WTC11 (cell line): ENCODE measurements at regions not wholly inside any gene's neighbourhood (a gene's known extent, or its start where the extent isn't known, plus 50 kb on each side); places are given as distances from the start of the nearest gene placed in this dataset.

Experiments used
- ATAC-seq: fragments of 200-7000 bp; cut with Tn5 transposase; 2 replicates; pipeline ENCODE4 v1.10.0; 2021; ENCODE audit warnings: mild to moderate bottlenecking, moderate library complexity
- CTCF ChIA-PET: fragments of 300-600 bp; sonication (Branson Sonifier 250); formaldehyde crosslinking; loops from one replicate; lab custom pipeline; 2021; ENCODE audit warnings: antibody characterized with exemption; lab: Charles Lee
- POLR2A ChIA-PET: fragments of 350-600 bp; sonication (Branson Sonifier 250); formaldehyde crosslinking; loops from one replicate; lab custom pipeline; 2021; ENCODE audit warnings: antibody characterized with exemption; lab: Charles Lee
- DNase-seq: peaks from one replicate; pipeline ENCODE4 v3.0.0; 2021; ENCODE audit warnings: low spot score
- H3K27ac Mint-ChIP-seq: 2 replicates; pipeline ENCODE4 v1.8.0; 2021; ENCODE audit warnings: mixed read lengths
- H3K27me3 Mint-ChIP-seq: 2 replicates; pipeline ENCODE4 v1.8.0; 2021; ENCODE audit warnings: low read depth, mild to moderate bottlenecking, moderate library complexity, mixed read lengths
- H3K36me3 Mint-ChIP-seq: 2 replicates; pipeline ENCODE4 v1.8.0; 2021; ENCODE audit warnings: mixed read lengths
- H3K4me1 Mint-ChIP-seq: 2 replicates; pipeline ENCODE4 v1.8.0; 2022; ENCODE audit warnings: mixed read lengths
- H3K4me3 Mint-ChIP-seq: 2 replicates; pipeline ENCODE4 v1.8.0; 2021; ENCODE audit warnings: mild to moderate bottlenecking, moderate library complexity, mixed read lengths
- H3K9me3 Mint-ChIP-seq: 2 replicates; pipeline ENCODE4 v1.8.0; 2021; ENCODE audit warnings: mixed read lengths
- CBFB ChIP-seq: sonication (generic); formaldehyde crosslinking; IDR thresholded peaks from 2 replicates; pipeline ENCODE4 v1.8.1; 2022; ENCODE audit warnings: mild to moderate bottlenecking, low read depth, missing genetic modification reagents
- CTCF ChIP-seq: fragments of 200-600 bp; IDR thresholded peaks from 2 replicates; pipeline ENCODE4 v1.8.0; 2022; ENCODE audit warnings: antibody characterized with exemption
- ELF4 ChIP-seq: sonication (generic); formaldehyde crosslinking; IDR thresholded peaks from 2 replicates; pipeline ENCODE4 v1.8.1; 2022; ENCODE audit warnings: low read depth, mild to moderate bottlenecking, moderate library complexity, missing genetic modification reagents
- ETV6 ChIP-seq: sonication (generic); formaldehyde crosslinking; IDR thresholded peaks from 2 replicates; pipeline ENCODE4 v1.8.1; 2022; ENCODE audit warnings: mild to moderate bottlenecking, missing genetic modification reagents
- GTF2I ChIP-seq: fragments of 250-450 bp; sonication (Bioruptor Pico); conservative IDR thresholded peaks from 2 replicates; pipeline ENCODE4 v1.4.0; 2021; ENCODE audit warnings: mild to moderate bottlenecking
- NFE2L1 ChIP-seq: sonication (generic); formaldehyde crosslinking; IDR thresholded peaks from 2 replicates; pipeline ENCODE4 v1.8.1; 2023; ENCODE audit warnings: missing genetic modification reagents
- NR1H2 ChIP-seq: sonication (generic); formaldehyde crosslinking; IDR thresholded peaks from 2 replicates; pipeline ENCODE4 v1.9.0; 2021; ENCODE audit warnings: mild to moderate bottlenecking, moderate library complexity, missing genetic modification reagents
- NR2C2 ChIP-seq: sonication (generic); formaldehyde crosslinking; IDR thresholded peaks from 2 replicates; pipeline ENCODE4 v1.8.0; 2022; ENCODE audit warnings: mild to moderate bottlenecking, missing genetic modification reagents
- NR3C1 ChIP-seq: sonication (generic); formaldehyde crosslinking; conservative IDR thresholded peaks from 2 replicates; pipeline ENCODE4 v1.8.1; 2023; ENCODE audit warnings: low read depth, mild to moderate bottlenecking, missing genetic modification reagents
- PRDM15 ChIP-seq: sonication (generic); formaldehyde crosslinking; IDR thresholded peaks from 2 replicates; pipeline ENCODE4 v1.8.0; 2022; ENCODE audit warnings: missing genetic modification reagents
- TEAD1 ChIP-seq: sonication (generic); formaldehyde crosslinking; IDR thresholded peaks from 2 replicates; pipeline ENCODE4 v1.8.0; 2022; ENCODE audit warnings: mild to moderate bottlenecking, missing genetic modification reagents
- TEAD4 ChIP-seq: sonication (generic); formaldehyde crosslinking; IDR thresholded peaks from 2 replicates; pipeline ENCODE4 v1.8.0; 2022; ENCODE audit warnings: mild to moderate bottlenecking, missing genetic modification reagents
- ZNF232 ChIP-seq: sonication (generic); formaldehyde crosslinking; IDR thresholded peaks from 2 replicates; pipeline ENCODE4 v1.8.0; 2022; ENCODE audit warnings: mild to moderate bottlenecking, missing genetic modification reagents
- ZNF263 ChIP-seq: sonication (generic); formaldehyde crosslinking; IDR thresholded peaks from 2 replicates; pipeline ENCODE4 v1.8.1; 2022; ENCODE audit warnings: low read depth, mild to moderate bottlenecking, moderate library complexity, missing genetic modification reagents
- ZNF281 ChIP-seq: sonication (generic); formaldehyde crosslinking; IDR thresholded peaks from 2 replicates; pipeline ENCODE4 v1.8.0; 2023; ENCODE audit warnings: mild to moderate bottlenecking, missing genetic modification reagents
- ZNF423 ChIP-seq: fragments of 250-450 bp; sonication (Bioruptor Pico); IDR thresholded peaks from 2 replicates; pipeline ENCODE4 v2.1.2; 2022; ENCODE audit warnings: mild to moderate bottlenecking, moderate library complexity
- TF ChIP-seq, protein P1 (sequence below): fragments of 250-450 bp; sonication (Bioruptor Pico); conservative IDR thresholded peaks from 2 replicates; pipeline ENCODE4 v1.9.0; 2021; ENCODE audit warnings: mild to moderate bottlenecking
- TF ChIP-seq, protein P2 (sequence below): sonication (generic); formaldehyde crosslinking; IDR thresholded peaks from 2 replicates; pipeline ENCODE4 v1.8.0; 2022; ENCODE audit warnings: mild to moderate bottlenecking, missing genetic modification reagents

GRCh38 chr6:139538366-139538765 lies 163.9 kb upstream of the CITED2 start:
- Mint-ChIP-seq H3K4me1 (peaks cover 51% of the 10 kb centered on the region), H3K27ac (peak overlapping the region; percentile 28; the same call in 1 of the 2 replicates), H3K9me3 (no peaks in the 10 kb centered on the region), H3K27me3 (no peaks in the 10 kb centered on the region), H3K4me3 (no peak overlapping the region), H3K36me3 (no peaks in the 10 kb centered on the region)
- CTCF ChIA-PET, result no interaction called here
- DNase-seq (no peak), ATAC-seq (no peak)
- POLR2A ChIA-PET, result no interaction called here
- TF ChIP-seq TEAD1 (CRISPR knock-in tag) (no peak), GTF2I (CRISPR knock-in tag) (no peak), NR3C1 (CRISPR knock-in tag) (no peak), ZNF263 (no peak), NFE2L1 (CRISPR knock-in tag) (no peak), ZNF281 (CRISPR knock-in tag) (no peak), ZNF232 (CRISPR knock-in tag) (no peak), PRDM15 (CRISPR knock-in tag) (no peak)
- TF ChIP-seq, protein P1, sequence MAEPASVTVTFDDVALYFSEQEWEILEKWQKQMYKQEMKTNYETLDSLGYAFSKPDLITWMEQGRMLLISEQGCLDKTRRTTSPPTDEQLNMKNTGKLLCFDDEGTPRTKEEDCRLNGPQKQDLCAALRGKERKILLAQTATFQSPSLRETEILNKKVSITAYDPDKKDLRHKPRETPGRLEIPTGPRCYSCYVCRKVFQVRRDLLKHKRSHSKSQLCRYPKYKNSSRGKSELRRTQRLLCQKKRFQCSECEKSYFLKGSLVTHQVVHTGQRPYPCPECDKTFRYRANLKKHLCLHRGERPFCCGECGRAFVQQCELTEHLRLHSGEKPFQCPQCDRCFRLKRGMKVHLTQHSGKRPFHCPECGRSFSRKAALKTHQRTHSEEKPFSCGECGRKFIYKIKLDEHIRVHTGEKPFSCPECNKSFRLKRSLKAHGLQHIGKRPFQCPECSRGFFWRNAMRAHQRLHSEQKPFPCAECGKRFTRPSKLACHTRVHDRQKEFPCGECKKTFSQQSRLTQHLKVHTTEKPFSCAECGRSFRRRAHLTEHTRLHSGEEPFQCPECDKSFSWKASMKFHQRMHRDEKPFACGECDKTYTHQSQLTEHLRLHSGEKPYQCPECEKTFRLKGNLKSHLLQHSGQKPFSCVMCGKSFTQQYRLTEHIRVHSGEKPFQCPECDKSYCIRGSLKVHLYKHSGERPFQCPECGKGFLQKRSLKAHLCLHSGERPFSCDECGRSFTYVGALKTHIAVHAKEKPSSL (CRISPR knock-in tag), result no peak

GRCh38 chr6:139536751-139537617 lies 162.5 kb upstream of the CITED2 start:
- H3K9me3 Mint-ChIP-seq, result no peaks in the 10 kb centered on the region
- ChIA-PET CTCF (interaction anchor here (0.5 to 1.3 kb wide), 2 partner anchors 167 to 344 kb away, joined by 3 read pairs; no protein-coding TSS in a partner anchor), POLR2A (no interaction called here)
- H3K4me1 Mint-ChIP-seq, result peaks cover 43% of the 10 kb centered on the region
- no peak overlapping the region for H3K4me3 Mint-ChIP-seq
- H3K36me3 Mint-ChIP-seq, result no peaks in the 10 kb centered on the region
- ATAC-seq, result no peak
- H3K27ac Mint-ChIP-seq, result no peak overlapping the region
- DNase-seq, result no peak
- TF ChIP-seq ELF4 (CRISPR knock-in tag), result no peak
- TF ChIP-seq NR2C2, result no peak
- H3K27me3 Mint-ChIP-seq, result no peaks in the 10 kb centered on the region

DNA sequence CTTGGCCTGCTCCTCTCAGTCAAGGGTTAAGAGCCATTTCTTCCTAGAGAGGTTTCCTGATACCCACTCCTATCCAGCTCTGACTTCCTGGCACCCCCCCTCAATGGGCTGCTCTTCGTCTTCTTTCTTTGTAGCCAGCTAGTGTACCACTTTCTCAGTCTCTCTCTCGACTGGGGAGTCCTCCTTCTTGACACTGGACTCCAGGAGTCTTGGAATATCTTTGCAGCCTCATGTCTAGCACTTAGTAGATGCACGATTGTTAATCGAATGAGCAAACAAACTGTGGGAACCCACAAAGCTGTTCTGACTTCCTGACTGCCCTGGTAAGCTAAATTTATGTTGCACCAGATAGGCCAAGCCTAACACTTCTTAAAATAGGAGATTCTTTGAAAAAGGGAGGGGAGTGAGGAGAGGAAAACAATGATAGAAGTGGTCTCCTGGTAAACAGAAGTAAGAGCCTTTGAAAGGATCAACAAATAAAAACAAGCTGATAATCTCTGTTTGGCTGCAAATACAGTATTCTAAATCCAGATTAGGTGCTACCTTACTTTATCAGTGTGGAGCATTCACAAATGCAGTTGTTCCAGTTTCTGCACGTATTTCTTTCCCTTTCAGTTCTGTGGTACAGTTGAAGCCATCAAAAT lies 160.1 kb upstream of the CITED2 start:
- H3K4me1 Mint-ChIP-seq, result peaks cover 21% of the 10 kb centered on the region
- DNase-seq (no peak), ATAC-seq (peak; percentile 39)
- no peak overlapping the region for H3K4me3 Mint-ChIP-seq
- no peaks in the 10 kb centered on the region for H3K27me3 Mint-ChIP-seq
- H3K36me3 Mint-ChIP-seq, result no peaks in the 10 kb centered on the region
- no peak overlapping the region for H3K27ac Mint-ChIP-seq
- POLR2A ChIA-PET, result interaction anchor here (0.5 to 1.0 kb wide), 2 partner anchors 54 to 73 kb away, joined by 3 to 4 read pairs; no protein-coding TSS in a partner anchor
- H3K9me3 Mint-ChIP-seq, result peaks cover 1% of the 10 kb centered on the region; the same call in 1 of the 2 replicates
- CTCF ChIA-PET, result no interaction called here
- TF ChIP-seq NR1H2 (CRISPR knock-in tag) (no peak), ETV6 (CRISPR knock-in tag) (no peak), NR3C1 (CRISPR knock-in tag) (no peak), ZNF423 (CRISPR knock-in tag) (no peak), TEAD4 (no peak), CBFB (no peak), ZNF263 (no peak), NFE2L1 (CRISPR knock-in tag) (no peak), CTCF (no peak)
- TF ChIP-seq, protein P2, sequence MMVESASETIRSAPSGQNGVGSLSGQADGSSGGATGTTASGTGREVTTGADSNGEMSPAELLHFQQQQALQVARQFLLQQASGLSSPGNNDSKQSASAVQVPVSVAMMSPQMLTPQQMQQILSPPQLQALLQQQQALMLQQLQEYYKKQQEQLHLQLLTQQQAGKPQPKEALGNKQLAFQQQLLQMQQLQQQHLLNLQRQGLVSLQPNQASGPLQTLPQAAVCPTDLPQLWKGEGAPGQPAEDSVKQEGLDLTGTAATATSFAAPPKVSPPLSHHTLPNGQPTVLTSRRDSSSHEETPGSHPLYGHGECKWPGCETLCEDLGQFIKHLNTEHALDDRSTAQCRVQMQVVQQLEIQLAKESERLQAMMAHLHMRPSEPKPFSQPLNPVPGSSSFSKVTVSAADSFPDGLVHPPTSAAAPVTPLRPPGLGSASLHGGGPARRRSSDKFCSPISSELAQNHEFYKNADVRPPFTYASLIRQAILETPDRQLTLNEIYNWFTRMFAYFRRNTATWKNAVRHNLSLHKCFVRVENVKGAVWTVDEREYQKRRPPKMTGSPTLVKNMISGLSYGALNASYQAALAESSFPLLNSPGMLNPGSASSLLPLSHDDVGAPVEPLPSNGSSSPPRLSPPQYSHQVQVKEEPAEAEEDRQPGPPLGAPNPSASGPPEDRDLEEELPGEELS (CRISPR knock-in tag), result no peak
